GM12864 (cell line): ENCODE measurements at regions not wholly inside any gene's neighbourhood (a gene's known extent, or its start where the extent isn't known, plus 50 kb on each side); places are given as distances from the start of the nearest gene placed in this dataset.

Experiments
- DNase-seq: peaks from one replicate; pipeline ENCODE4 v3.0.0-alpha.2; 2011; ENCODE audit warnings: low read depth
- H3K4me3 ChIP-seq: 2 replicates; pipeline ENCODE4 v1.5.1; 2011; ENCODE audit warnings: mild to moderate bottlenecking, low read depth, low read length, control low read depth
- CTCF ChIP-seq: IDR thresholded peaks from 2 replicates; pipeline ENCODE4 v1.5.1; 2011; ENCODE audit warnings: low read depth, mild to moderate bottlenecking, moderate library complexity, low read length, control low read depth, inconsistent platforms; ENCODE audit errors: missing control alignments

- no peak for DNase-seq
- no peak overlapping the region for H3K4me3 ChIP-seq
- no peak for TF ChIP-seq CTCF
Observed at GRCh38 chr3:194272861-194273742, 78.0 kb downstream of the CPN2 start.

- no peak for TF ChIP-seq CTCF
- no peak overlapping the region for H3K4me3 ChIP-seq
- DNase-seq: no peak
Observed at GRCh38 chr3:194273743-194274310, 77.3 kb downstream of the CPN2 start.

- no peak overlapping the region for H3K4me3 ChIP-seq
- no peak for TF ChIP-seq CTCF
- DNase-seq: no peak
Observed at GRCh38 chr3:194274424-194275085, 76.6 kb downstream of the CPN2 start.

- no peak for DNase-seq
- TF ChIP-seq CTCF: no peak
- no peak overlapping the region for H3K4me3 ChIP-seq
Observed at GRCh38 chr3:194275291-194275690, 75.8 kb downstream of the CPN2 start.

- DNase-seq: no peak
- TF ChIP-seq CTCF: no peak
Observed at GRCh38 chr3:194275721-194276120, 75.4 kb downstream of the CPN2 start.

GRCh38 chr3:194276768-194277103 is 74.4 kb downstream of the CPN2 start:
- TF ChIP-seq CTCF: no peak
- no peak for DNase-seq
- H3K4me3 ChIP-seq: no peak overlapping the region

More at GRCh38 chr3:194275721-194276120, 75.4 kb downstream of the CPN2 start:
- no peak overlapping the region for H3K4me3 ChIP-seq
